HG02943 (cell line): ENCODE measurements at regions not wholly inside any gene's neighbourhood (a gene's known extent, or its start where the extent isn't known, plus 50 kb on each side); places are given as distances from the start of the nearest gene placed in this dataset.

Experiments used
- ATAC-seq: cut with Tn5 transposase; IDR thresholded peaks from one replicate; pipeline ENCODE4 v1.9.1; 2021; ENCODE audit warnings: mild to moderate bottlenecking, low read depth, moderate library complexity; ENCODE audit not compliant: unreplicated experiment

- ATAC-seq = no peak
These were observed 372.7 kb upstream of the PTGER4 start for GRCh38 chr5:40306869-40307487.

DNA sequence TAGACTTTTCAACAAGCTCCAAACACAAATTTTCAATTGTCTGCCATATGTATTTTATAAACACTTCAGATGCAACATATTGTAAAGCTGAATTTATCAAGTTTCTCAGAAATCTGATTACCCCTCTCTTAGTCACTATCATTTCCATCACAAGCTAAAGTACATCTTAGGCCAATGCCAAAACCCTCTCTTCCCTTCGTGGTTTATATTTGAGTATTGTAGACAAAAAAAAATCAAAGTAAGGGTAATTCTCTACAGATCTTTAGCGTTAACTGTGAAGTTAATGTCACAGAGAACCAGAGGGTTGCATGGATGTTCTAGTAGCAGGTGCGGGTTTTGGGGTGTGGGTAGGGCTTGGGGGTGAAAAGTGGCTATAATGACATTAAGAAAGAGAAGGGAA lies 387.7 kb upstream of the PTGER4 start:
- ATAC-seq = no peak

DNA sequence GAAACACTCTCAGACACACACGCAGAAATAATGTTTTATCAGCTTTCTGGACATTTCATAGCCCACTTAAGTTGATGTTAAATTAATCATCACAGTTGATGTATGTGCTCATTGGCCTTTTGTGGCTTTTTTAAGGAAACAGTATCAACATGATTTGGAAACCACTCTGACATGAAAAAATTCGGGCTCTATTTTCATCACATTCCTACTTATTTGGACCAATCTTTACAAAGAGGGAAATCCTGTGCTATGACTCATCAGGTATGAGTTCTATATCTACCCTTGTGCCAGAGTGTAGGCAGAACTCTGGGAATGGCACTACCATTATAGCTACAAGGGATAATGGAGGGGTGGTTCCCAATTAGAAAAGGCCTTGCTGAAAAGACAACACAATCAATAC lies 388.4 kb upstream of the PTGER4 start:
- ATAC-seq = no peak

DNA sequence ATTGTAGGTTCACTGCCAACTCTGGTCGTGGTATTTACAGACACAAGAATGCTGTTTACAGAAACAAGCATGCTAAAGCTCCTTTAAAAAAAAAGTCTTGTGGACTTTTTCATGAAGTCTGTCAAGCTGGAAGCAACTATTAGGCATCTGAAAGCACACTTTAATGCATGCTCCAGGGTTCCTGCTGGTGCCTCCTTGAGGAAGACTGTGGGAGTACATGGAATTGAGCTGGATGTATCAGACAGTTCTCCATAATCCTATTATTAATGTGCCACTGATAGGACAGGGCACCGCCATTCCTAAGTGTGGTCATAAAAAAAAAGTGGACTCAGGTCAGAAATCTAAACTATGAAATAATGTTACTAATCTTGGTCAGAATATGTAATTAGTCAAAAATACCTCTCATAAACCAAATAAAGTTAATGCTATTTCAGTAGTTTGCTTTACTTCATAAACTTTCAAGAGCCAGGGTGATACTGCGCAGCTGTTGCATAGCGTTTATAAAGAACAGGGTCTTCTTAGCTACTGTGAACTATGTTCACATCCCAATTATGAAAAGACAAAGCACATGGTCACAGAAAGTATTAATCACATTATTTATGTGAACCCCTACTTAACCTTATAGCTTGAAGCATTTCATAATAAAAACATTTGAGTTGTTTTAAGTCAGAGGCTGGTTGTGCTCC lies 390.8 kb upstream of the PTGER4 start:
- ATAC-seq = no peak

DNA sequence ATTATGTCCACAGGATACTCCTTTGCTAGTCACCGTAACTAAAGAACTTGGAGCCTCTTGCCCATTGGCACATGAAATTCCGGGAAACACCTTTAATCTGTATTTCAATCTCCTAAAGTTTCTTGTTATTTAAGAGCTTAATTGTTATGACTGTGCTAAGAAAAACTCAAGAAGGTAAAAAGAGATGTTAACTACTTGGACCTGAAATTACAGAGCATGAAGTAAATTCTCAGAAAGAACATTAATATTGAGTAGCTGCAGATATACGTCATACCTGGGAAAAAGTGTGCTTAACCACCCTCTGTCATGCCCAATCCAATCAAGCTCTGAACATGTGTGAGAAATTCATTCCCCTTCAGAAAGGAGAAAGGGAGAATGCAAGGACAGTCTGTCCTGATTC lies 394.9 kb upstream of the PTGER4 start:
- no peak for ATAC-seq

DNA sequence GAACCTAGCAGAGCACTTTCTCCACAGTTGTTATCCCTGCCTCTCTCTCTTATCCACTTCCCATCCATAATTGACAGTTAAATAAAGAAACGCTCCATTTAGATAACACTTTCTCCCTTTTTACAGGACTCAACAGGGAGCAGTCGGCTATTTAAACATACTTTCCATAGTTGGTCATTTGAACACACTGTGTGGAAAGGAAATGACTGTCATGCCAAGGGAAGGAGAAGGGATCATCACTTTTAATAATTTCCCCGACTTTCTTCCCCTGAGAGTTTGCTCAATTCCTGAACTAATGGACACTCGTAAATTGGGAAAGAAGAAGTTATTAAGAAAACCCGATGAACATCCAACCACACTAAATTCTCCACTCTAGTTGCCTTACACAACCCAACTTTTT lies 400.8 kb upstream of the PTGER4 start:
- no peak for ATAC-seq

GRCh38 chr5:40277161-40277906 lies 402.4 kb upstream of the PTGER4 start:
- ATAC-seq = peak; percentile 75

GRCh38 chr5:40276426-40277102 lies 403.2 kb upstream of the PTGER4 start:
- no peak for ATAC-seq

GRCh38 chr5:40274568-40274967 lies 405.1 kb upstream of the PTGER4 start:
- no peak for ATAC-seq

GRCh38 chr5:40273936-40274335 lies 405.8 kb upstream of the PTGER4 start:
- no peak for ATAC-seq

- ATAC-seq = no peak
These were observed 408.2 kb upstream of the PTGER4 start for GRCh38 chr5:40271476-40271875.

DNA sequence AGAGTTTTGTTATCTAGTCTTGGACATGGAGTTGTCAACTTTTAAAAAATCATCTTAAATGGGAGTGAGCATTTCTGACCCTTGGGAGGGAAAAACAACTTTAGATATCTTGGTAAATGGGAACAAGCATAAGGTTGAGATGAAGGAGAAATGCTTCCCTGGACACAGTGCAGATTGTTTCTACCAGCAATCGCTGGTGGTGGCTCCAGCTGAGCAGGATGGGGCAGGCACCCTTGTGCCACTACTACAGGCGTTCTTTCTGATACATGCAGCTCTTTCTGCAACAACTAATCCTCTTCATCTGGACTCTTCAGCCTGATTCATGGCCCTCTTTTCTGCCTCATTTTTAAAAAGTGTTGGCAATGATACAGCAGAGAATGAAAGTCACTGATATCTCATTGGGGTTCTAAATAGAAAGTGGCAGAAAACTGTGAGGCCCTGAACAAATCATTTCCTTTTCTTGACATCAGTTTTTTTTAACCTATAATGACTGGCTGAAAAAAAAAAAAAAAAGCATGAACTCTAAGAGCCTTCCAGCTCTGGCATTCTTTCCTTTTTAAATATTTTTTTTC lies 409.4 kb upstream of the PTGER4 start:
- ATAC-seq = no peak

DNA sequence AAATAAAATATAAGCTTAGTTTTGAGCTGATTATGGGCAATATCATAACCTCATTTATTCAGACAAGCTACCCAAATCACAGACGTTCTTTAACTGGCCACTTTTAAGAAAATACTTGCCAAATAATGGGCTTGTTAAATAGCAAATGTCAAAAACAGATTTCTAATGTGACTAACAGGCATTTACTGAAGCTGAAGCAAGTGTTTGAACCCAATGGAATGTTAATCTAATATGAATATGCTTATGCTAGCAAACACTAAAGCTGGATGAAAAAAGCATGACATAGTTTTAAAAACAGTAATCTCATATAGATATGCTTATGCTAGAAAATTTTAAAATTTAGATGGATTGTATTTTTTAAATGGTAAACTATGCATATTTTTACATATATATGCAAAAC lies 411.6 kb upstream of the PTGER4 start:
- ATAC-seq = no peak

GRCh38 chr5:40266952-40267351 lies 412.8 kb upstream of the PTGER4 start:
- no peak for ATAC-seq

DNA sequence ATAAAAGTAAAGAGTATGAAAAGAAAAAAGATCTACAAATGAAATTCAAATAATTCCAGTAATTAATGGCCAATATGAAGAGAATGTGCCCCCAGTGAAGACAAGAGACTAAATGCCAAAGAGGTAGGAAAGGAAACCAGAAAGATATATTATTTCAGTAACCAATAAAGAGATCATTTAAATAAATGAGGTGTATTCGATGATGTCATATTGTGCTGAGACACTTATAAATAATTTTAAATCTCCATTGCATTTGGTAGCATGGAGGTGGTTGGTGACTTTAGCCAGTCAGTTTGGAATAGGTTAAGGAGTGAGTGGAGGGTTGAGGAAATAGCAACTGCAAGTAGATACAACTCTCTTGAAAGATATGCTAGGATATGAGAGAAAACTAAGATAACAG lies 417.7 kb upstream of the PTGER4 start:
- no peak for ATAC-seq

DNA sequence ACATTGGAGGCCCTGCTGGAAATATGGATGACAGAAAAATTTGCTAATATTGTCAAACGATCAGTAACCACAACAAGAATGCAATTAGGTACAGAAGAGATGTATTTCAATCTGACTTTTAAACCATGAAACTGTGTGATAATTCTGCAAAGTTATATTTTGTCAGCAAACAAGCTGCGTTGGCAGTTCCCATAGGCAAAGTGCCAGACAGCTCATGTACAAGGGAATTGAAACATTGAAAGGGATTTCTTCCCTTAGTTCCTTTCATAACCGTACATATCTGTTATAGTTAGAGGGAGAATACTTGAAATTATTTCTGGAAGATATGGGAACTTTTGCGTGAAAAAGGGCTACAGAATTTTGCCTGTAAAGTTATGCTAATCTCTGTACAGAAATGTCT lies 419.4 kb upstream of the PTGER4 start:
- ATAC-seq = no peak

- ATAC-seq = no peak
These were observed 421.5 kb upstream of the PTGER4 start for GRCh38 chr5:40258222-40258621.

DNA sequence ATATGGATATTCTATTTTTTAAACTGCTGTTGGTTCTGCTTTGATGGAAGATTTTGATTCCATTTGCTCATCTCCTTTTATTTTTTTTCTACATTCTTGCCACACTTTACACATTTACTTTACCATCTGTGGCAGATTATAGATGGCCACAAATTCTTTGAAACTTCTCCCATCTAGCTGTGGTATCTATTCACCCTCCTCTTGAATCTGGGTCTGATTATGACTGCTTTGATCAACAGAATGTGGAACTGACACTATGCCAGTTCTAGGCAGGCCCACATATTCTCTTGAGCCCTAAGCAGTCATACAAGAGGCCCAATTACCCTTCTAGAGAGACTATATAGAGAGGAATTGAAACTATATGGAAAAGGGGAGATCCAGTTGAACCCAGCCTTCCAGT lies 439.0 kb upstream of the PTGER4 start:
- ATAC-seq = no peak

GRCh38 chr5:40240111-40240510 lies 439.6 kb upstream of the PTGER4 start:
- ATAC-seq = no peak

DNA sequence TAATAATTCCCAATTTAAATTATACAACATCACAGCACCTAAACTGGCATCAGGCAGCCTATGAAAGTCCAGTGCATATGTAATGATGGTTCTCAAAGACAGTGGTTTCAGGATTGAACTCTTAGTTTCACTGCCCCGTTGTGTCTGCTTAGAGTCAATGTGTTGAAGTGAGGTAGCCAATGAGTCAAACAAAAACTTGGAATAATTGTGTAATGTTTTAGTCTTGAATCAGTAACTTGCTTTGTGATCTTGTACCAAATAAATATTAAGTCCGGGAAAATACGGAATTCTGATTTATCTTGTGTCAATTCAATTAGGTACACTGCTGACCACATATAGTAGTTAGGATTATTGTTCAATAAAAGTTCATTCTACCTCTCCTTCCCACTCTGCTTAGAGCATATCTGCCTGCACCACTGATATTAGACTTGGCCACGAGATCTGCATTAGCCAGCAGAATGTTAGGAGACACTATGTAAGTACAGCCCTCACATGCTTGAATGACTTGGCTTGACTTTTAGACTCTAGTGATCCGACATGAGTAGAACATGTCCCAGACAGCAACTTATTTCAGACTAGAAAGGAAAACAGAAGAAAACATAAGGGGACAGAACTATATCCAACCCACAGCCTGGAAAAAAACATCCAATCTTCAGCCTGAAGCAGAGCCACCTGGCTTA lies 441.5 kb upstream of the PTGER4 start:
- no peak for ATAC-seq
